ENCODE measurements at regions not wholly inside any gene's neighbourhood (a gene's known extent, or its start where the extent isn't known, plus 50 kb on each side); places are given as distances from the start of the nearest gene placed in this dataset.

- TF ChIP-seq POLR2AphosphoS5 (IDR thresholded peaks at IDR 0.05; ENCODE audit: low read depth, low read length) (no peak), TAF1 (IDR thresholded peaks at IDR 0.05; ENCODE audit: borderline replicate concordance, insufficient read depth, low read length) (no peak), SIN3A (IDR thresholded peaks at IDR 0.05; ENCODE audit: borderline replicate concordance, insufficient read depth, low read length) (no peak), FOXP2 (optimal IDR thresholded peaks at IDR 0.05; ENCODE audit: borderline replicate concordance, extremely low read depth, extremely low read length, insufficient read depth) (no peak)
- TF ChIP-seq, protein P1, sequence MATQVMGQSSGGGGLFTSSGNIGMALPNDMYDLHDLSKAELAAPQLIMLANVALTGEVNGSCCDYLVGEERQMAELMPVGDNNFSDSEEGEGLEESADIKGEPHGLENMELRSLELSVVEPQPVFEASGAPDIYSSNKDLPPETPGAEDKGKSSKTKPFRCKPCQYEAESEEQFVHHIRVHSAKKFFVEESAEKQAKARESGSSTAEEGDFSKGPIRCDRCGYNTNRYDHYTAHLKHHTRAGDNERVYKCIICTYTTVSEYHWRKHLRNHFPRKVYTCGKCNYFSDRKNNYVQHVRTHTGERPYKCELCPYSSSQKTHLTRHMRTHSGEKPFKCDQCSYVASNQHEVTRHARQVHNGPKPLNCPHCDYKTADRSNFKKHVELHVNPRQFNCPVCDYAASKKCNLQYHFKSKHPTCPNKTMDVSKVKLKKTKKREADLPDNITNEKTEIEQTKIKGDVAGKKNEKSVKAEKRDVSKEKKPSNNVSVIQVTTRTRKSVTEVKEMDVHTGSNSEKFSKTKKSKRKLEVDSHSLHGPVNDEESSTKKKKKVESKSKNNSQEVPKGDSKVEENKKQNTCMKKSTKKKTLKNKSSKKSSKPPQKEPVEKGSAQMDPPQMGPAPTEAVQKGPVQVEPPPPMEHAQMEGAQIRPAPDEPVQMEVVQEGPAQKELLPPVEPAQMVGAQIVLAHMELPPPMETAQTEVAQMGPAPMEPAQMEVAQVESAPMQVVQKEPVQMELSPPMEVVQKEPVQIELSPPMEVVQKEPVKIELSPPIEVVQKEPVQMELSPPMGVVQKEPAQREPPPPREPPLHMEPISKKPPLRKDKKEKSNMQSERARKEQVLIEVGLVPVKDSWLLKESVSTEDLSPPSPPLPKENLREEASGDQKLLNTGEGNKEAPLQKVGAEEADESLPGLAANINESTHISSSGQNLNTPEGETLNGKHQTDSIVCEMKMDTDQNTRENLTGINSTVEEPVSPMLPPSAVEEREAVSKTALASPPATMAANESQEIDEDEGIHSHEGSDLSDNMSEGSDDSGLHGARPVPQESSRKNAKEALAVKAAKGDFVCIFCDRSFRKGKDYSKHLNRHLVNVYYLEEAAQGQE (IDR thresholded peaks at IDR 0.05; ENCODE audit: insufficient read depth in 1 of 2, low read depth in 2 of 2, low read length in 2 of 2): no peak
Measured at GRCh38 chr3:177687291-177687690, 490.0 kb upstream of the TBL1XR1 start.
